Panc1 (cell line): ENCODE measurements at regions not wholly inside any gene's neighbourhood (a gene's known extent, or its start where the extent isn't known, plus 50 kb on each side); places are given as distances from the start of the nearest gene placed in this dataset.

Experiments
- POLR2AphosphoS5 ChIP-seq: IDR thresholded peaks from 2 replicates; pipeline ENCODE4 v1.6.1; 2012; ENCODE audit warnings: mild to moderate bottlenecking, low read depth, low read length, moderate library complexity
- TF ChIP-seq, protein P1 (sequence below): fragments of 450-650 bp; IDR thresholded peaks from 2 replicates; pipeline ENCODE4 v1.5.1; 2017; ENCODE audit warnings: mild to moderate bottlenecking

- no peak for TF ChIP-seq POLR2AphosphoS5
- TF ChIP-seq, protein P1, sequence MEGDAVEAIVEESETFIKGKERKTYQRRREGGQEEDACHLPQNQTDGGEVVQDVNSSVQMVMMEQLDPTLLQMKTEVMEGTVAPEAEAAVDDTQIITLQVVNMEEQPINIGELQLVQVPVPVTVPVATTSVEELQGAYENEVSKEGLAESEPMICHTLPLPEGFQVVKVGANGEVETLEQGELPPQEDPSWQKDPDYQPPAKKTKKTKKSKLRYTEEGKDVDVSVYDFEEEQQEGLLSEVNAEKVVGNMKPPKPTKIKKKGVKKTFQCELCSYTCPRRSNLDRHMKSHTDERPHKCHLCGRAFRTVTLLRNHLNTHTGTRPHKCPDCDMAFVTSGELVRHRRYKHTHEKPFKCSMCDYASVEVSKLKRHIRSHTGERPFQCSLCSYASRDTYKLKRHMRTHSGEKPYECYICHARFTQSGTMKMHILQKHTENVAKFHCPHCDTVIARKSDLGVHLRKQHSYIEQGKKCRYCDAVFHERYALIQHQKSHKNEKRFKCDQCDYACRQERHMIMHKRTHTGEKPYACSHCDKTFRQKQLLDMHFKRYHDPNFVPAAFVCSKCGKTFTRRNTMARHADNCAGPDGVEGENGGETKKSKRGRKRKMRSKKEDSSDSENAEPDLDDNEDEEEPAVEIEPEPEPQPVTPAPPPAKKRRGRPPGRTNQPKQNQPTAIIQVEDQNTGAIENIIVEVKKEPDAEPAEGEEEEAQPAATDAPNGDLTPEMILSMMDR: no peak
Measured at GRCh38 chr6:168774381-168774780, 333.4 kb downstream of the SMOC2 start.
